Prostate gland (tissue), 2 donors: ENCODE measurements at regions not wholly inside any gene's neighbourhood (a gene's known extent, or its start where the extent isn't known, plus 50 kb on each side); places are given as distances from the start of the nearest gene placed in this dataset.

ENCODE experiments used
- DNase-seq: peaks from one replicate; pipeline ENCODE4 v3.0.0-alpha.2; 2019; ENCODE audit warnings: low spot score
- H3K27ac ChIP-seq, 2 donors: fragments of 200-600 bp; sonication (generic); 2 replicates each; pipeline ENCODE4 v1.5.1; 2017 to 2019
- H3K27me3 ChIP-seq: fragments of 200-600 bp; sonication (generic); replicated peaks from 2 replicates; pipeline ENCODE4 v1.5.1; 2019; ENCODE audit not compliant: insufficient read depth
- H3K36me3 ChIP-seq, 2 donors: fragments of 200-600 bp; sonication (generic); 1 replicate in 1 of 2; 2 replicates in 1 of 2; pipeline versions ENCODE4 v1.5.1 to v1.8.1; 2017 to 2019
- H3K4me1 ChIP-seq: fragments of 200-600 bp; sonication (generic); replicated peaks from 2 replicates; pipeline ENCODE4 v1.5.1; 2019
- H3K4me3 ChIP-seq, 2 donors: fragments of 200-600 bp; sonication (generic); 2 replicates each; pipeline ENCODE4 v1.5.1; 2017 to 2019
- H3K9me3 ChIP-seq: fragments of 200-600 bp; sonication (generic); 2 replicates; pipeline ENCODE4 v1.5.1; 2017
- CTCF ChIP-seq, 4 experiments: fragments of 200-600 bp in 2 of 4; fragments of 450-650 bp in 2 of 4; sonication (generic) in 2 of 4; IDR thresholded peaks; 1 replicate in 3 of 4; 2 replicates in 1 of 4; pipeline ENCODE4 v1.5.1; 2016 to 2019; ENCODE audit warnings: antibody characterized with exemption in 4 of 4, mild to moderate bottlenecking in 2 of 4, moderate library complexity in 2 of 4
- POLR2A ChIP-seq: fragments of 450-650 bp; IDR thresholded peaks from one replicate; pipeline ENCODE4 v1.6.1; 2016; ENCODE audit warnings: antibody characterized with exemption, mild to moderate bottlenecking
- POLR2AphosphoS5 ChIP-seq: sonication (generic); formaldehyde crosslinking; IDR thresholded peaks from one replicate; pipeline ENCODE4 v1.6.1; 2017; ENCODE audit warnings: antibody characterized with exemption
- WGBS: methylation state at CpG from one replicate; pipeline ENCODE4 v1.1.5; 2018; 5-methylcytosine and 5-hydroxymethylcytosine counted together
- intact Hi-C: fragments of 100-400 bp; cut with DNase I; formaldehyde crosslinking; loops from one replicate; pipeline ENCODE4 v1.14.2; 2022

DNA sequence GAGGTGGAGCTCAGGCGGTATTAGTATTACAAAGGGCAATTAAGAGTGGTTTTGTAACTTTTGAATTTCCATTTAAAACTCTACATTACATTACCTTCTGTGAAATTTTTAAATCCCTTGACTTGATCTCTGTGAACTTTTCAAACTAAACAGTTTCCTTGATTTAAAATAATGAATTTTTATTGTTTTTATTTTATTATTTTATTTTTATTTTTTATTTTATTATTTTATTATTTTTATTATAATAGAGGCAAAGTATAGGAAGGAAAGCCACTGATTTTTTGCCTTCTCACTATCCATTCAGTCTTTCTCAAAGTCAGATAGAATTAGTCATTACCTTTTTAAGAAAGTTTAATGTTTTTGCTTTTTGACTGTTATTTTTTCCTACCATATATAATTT is 1248.1 kb upstream of the SLC10A2 start:
- no peak for DNase-seq
- Histone ChIP-seq H3K27me3 (no peaks in the 10 kb centered on the region), H3K4me1 (no peaks in the 10 kb centered on the region), H3K27ac (no peak overlapping the region), H3K4me3 (no peak overlapping the region), H3K36me3 (no peaks in the 10 kb centered on the region), H3K9me3 (no peaks in the 10 kb centered on the region)
- no peak for TF ChIP-seq POLR2AphosphoS5
- no peak for TF ChIP-seq CTCF (IDR thresholded peaks at IDR 0.05)
- no peak for TF ChIP-seq POLR2A
- WGBS, result 93% methylated on average over 1 of the region's 1 CpG
- intact Hi-C loops, result no loop called here

DNA sequence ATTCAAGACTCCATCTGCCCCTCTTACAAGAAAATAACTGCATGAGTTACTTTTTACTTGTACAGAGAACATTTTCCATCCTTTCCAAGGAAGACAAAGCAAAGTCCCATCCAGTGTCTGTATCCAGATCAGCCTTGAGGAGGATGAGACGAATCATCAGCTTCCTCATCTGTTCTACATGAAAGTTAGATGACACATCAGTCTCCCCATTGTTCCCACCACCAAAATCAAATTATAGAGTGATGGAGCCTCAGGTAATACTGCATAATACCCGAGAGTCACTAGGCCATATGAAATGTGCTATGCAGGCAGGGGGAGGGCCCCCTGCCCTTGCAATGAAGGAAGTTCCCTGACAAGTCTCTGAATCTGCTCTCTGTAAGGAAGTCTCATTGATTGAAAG is 1244.6 kb upstream of the SLC10A2 start:
- no peak overlapping the region for H3K27ac ChIP-seq
- no peaks in the 10 kb centered on the region for H3K4me1 ChIP-seq
- H3K4me3 ChIP-seq, result no peak overlapping the region
- intact Hi-C loops, result no loop called here
- H3K27me3 ChIP-seq, result no peaks in the 10 kb centered on the region
- no peaks in the 10 kb centered on the region for H3K36me3 ChIP-seq
- DNase-seq, result no peak
- H3K9me3 ChIP-seq, result no peaks in the 10 kb centered on the region
- TF ChIP-seq CTCF (IDR thresholded peaks at IDR 0.05) (no peak), POLR2AphosphoS5 (no peak), POLR2A (no peak)
- WGBS, result 63% methylated on average over 2 of the region's 2 CpGs

GRCh38 chr13:104309431-104309830 is 1243.2 kb upstream of the SLC10A2 start:
- Histone ChIP-seq H3K4me3 (no peak overlapping the region), H3K9me3 (no peaks in the 10 kb centered on the region), H3K4me1 (no peaks in the 10 kb centered on the region), H3K27me3 (no peaks in the 10 kb centered on the region), H3K27ac (no peak overlapping the region), H3K36me3 (no peaks in the 10 kb centered on the region)
- 68% methylated on average over 1 of the region's 1 CpG for WGBS
- no peak for TF ChIP-seq CTCF (IDR thresholded peaks at IDR 0.05)
- TF ChIP-seq POLR2AphosphoS5, result no peak
- TF ChIP-seq POLR2A, result no peak
- DNase-seq, result no peak
- intact Hi-C loops, result no loop called here

- intact Hi-C loops, result no loop called here
- no peak overlapping the region for H3K4me3 ChIP-seq
- no peak for TF ChIP-seq POLR2AphosphoS5
- no peak for TF ChIP-seq CTCF (IDR thresholded peaks at IDR 0.05)
- TF ChIP-seq POLR2A, result no peak
- H3K9me3 ChIP-seq, result no peaks in the 10 kb centered on the region
- WGBS, result 44% methylated on average over 4 of the region's 4 CpGs
- H3K36me3 ChIP-seq, result no peaks in the 10 kb centered on the region
- H3K27me3 ChIP-seq, result no peaks in the 10 kb centered on the region
- no peak for DNase-seq
- no peak overlapping the region for H3K27ac ChIP-seq
- no peaks in the 10 kb centered on the region for H3K4me1 ChIP-seq
These were observed 1235.2 kb upstream of the SLC10A2 start for GRCh38 chr13:104301171-104301975.

- Histone ChIP-seq H3K27ac (no peak overlapping the region), H3K27me3 (no peaks in the 10 kb centered on the region), H3K36me3 (no peaks in the 10 kb centered on the region), H3K4me3 (no peak overlapping the region), H3K9me3 (no peaks in the 10 kb centered on the region), H3K4me1 (no peaks in the 10 kb centered on the region)
- TF ChIP-seq POLR2AphosphoS5 (no peak), POLR2A (no peak), CTCF (IDR thresholded peaks at IDR 0.05) (no peak)
- intact Hi-C loops, result no loop called here
- WGBS, result 86% methylated on average over 2 of the region's 2 CpGs
- no peak for DNase-seq
These were observed 1230.9 kb upstream of the SLC10A2 start for GRCh38 chr13:104297075-104297474.
